ENCODE measurements at regions not wholly inside any gene's neighbourhood (a gene's known extent, or its start where the extent isn't known, plus 50 kb on each side); places are given as distances from the start of the nearest gene placed in this dataset.

DNA sequence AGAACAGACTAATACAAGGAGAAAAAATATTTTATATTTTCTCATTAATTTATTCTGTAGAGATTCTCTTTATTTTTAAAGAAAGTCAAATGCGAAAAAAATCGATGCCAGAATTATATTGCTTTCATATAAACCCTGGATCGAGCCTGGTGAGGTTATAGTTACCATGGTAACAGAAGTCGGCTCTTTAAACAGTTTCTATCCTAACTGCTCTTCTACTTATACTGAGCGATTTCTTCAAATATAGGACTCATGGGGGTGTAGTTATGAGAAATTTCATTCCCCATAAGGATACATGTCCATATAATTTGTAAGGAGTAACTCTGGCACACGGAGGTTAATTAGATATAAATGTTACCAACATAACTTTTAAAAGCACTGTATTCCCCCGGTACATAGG lies 973.5 kb upstream of the NCAM2 start:
- H3K9ac ChIP-seq: no peak overlapping the region
- H3K4me1 ChIP-seq: no peaks in the 10 kb centered on the region
- TF ChIP-seq CTCF (IDR thresholded peaks at IDR 0.05): no peak
- H3K9me3 ChIP-seq (ENCODE audit: control insufficient read depth, low read length): no peaks in the 10 kb centered on the region
- no peaks in the 10 kb centered on the region for H3K79me2 ChIP-seq
- no peaks in the 10 kb centered on the region for H3K36me3 ChIP-seq (ENCODE audit: control insufficient read depth, insufficient read depth, low read length)
- H3K4me3 ChIP-seq (ENCODE audit: low read depth, low read length): no peak overlapping the region
- H3K4me2 ChIP-seq (ENCODE audit: low read length): no peak overlapping the region
- no peaks in the 10 kb centered on the region for H3K27me3 ChIP-seq (ENCODE audit: control insufficient read depth, insufficient read depth, low read length)
- no peak overlapping the region for H2AFZ ChIP-seq
- H3K27ac ChIP-seq: no peak overlapping the region

GRCh38 chr21:20026543-20026942 lies 971.7 kb upstream of the NCAM2 start:
- H3K79me2 ChIP-seq: no peaks in the 10 kb centered on the region
- H3K36me3 ChIP-seq (ENCODE audit: control insufficient read depth, insufficient read depth, low read length): no peaks in the 10 kb centered on the region
- no peak overlapping the region for H2AFZ ChIP-seq
- H3K9ac ChIP-seq: no peak overlapping the region
- no peak overlapping the region for H3K27ac ChIP-seq
- H3K4me1 ChIP-seq: no peaks in the 10 kb centered on the region
- no peak overlapping the region for H3K4me2 ChIP-seq (ENCODE audit: low read length)
- no peaks in the 10 kb centered on the region for H3K9me3 ChIP-seq (ENCODE audit: control insufficient read depth, low read length)
- H3K4me3 ChIP-seq (ENCODE audit: low read depth, low read length): no peak overlapping the region
- no peak for TF ChIP-seq CTCF (IDR thresholded peaks at IDR 0.05)
- H3K27me3 ChIP-seq (ENCODE audit: control insufficient read depth, insufficient read depth, low read length): no peaks in the 10 kb centered on the region

- no peaks in the 10 kb centered on the region for H3K4me1 ChIP-seq
- no peaks in the 10 kb centered on the region for H3K9me3 ChIP-seq (ENCODE audit: control insufficient read depth, low read length)
- no peak for TF ChIP-seq CTCF (IDR thresholded peaks at IDR 0.05)
- no peaks in the 10 kb centered on the region for H3K27me3 ChIP-seq (ENCODE audit: control insufficient read depth, insufficient read depth, low read length)
- H2AFZ ChIP-seq: no peak overlapping the region
- H3K79me2 ChIP-seq: no peaks in the 10 kb centered on the region
- H3K4me2 ChIP-seq (ENCODE audit: low read length): no peak overlapping the region
- no peak overlapping the region for H3K27ac ChIP-seq
- H3K36me3 ChIP-seq (ENCODE audit: control insufficient read depth, insufficient read depth, low read length): no peaks in the 10 kb centered on the region
- no peak overlapping the region for H3K4me3 ChIP-seq (ENCODE audit: low read depth, low read length)
- no peak overlapping the region for H3K9ac ChIP-seq
Observed at GRCh38 chr21:20030390-20030789, 967.8 kb upstream of the NCAM2 start.

- H2AFZ ChIP-seq: no peak overlapping the region
- no peak overlapping the region for H3K9ac ChIP-seq
- H3K27me3 ChIP-seq (ENCODE audit: control insufficient read depth, insufficient read depth, low read length): no peaks in the 10 kb centered on the region
- TF ChIP-seq CTCF (IDR thresholded peaks at IDR 0.05): no peak
- no peak overlapping the region for H3K4me2 ChIP-seq (ENCODE audit: low read length)
- no peaks in the 10 kb centered on the region for H3K36me3 ChIP-seq (ENCODE audit: control insufficient read depth, insufficient read depth, low read length)
- no peak overlapping the region for H3K4me3 ChIP-seq (ENCODE audit: low read depth, low read length)
- no peaks in the 10 kb centered on the region for H3K4me1 ChIP-seq
- no peaks in the 10 kb centered on the region for H3K79me2 ChIP-seq
- H3K9me3 ChIP-seq (ENCODE audit: control insufficient read depth, low read length): no peaks in the 10 kb centered on the region
- no peak overlapping the region for H3K27ac ChIP-seq
Observed at GRCh38 chr21:20031807-20032206, 966.4 kb upstream of the NCAM2 start.

DNA sequence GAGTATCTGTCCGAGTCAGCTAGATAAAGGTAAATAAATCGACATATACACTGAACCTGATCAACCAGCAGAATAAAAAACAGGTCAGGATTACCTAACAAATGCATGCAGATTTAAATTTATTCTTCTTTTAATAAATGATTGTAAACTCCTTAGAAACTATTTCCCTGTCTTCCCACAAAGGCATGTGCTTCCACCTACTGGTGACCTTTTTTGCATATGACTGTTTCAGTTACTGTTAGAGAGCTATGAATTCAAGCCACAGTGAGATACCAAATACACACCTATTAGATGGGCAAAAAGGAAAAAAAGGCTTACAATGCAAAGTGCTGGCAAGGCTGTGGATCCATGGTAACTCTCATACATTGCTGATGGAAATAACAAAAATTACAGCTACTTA lies 957.4 kb upstream of the NCAM2 start:
- H3K4me2 ChIP-seq (ENCODE audit: low read length): no peak overlapping the region
- no peaks in the 10 kb centered on the region for H3K4me1 ChIP-seq
- no peaks in the 10 kb centered on the region for H3K9me3 ChIP-seq (ENCODE audit: control insufficient read depth, low read length)
- no peaks in the 10 kb centered on the region for H3K27me3 ChIP-seq (ENCODE audit: control insufficient read depth, insufficient read depth, low read length)
- TF ChIP-seq CTCF (IDR thresholded peaks at IDR 0.05): no peak
- H3K79me2 ChIP-seq: no peaks in the 10 kb centered on the region
- H3K9ac ChIP-seq: no peak overlapping the region
- H3K27ac ChIP-seq: no peak overlapping the region
- H3K36me3 ChIP-seq (ENCODE audit: control insufficient read depth, insufficient read depth, low read length): no peaks in the 10 kb centered on the region
- H3K4me3 ChIP-seq (ENCODE audit: low read depth, low read length): no peak overlapping the region
- no peak overlapping the region for H2AFZ ChIP-seq
